GM08714 (cell line): ENCODE measurements at regions not wholly inside any gene's neighbourhood (a gene's known extent, or its start where the extent isn't known, plus 50 kb on each side); places are given as distances from the start of the nearest gene placed in this dataset.
"Not testable (repeated sequence)": the region's sequence is repeated elsewhere in the genome, so short reads cannot be mapped to it uniquely, and the experiment has no call there.

ENCODE experiments used
- H3K4me3 ChIP-seq: fragments of 200-500 bp; sonication (Bioruptor generic); 2 replicates; pipeline ENCODE4 v1.5.1; 2014; ENCODE audit warnings: mild to moderate bottlenecking, low read length, inconsistent platforms
- ZNF274 ChIP-seq: IDR thresholded peaks from 2 replicates; pipeline ENCODE4 v1.6.1; 2012; ENCODE audit warnings: mild to moderate bottlenecking, low read depth, low read length

- TF ChIP-seq ZNF274: no peak
These were observed 67.5 kb upstream of the FAM241A start for GRCh38 chr4:112077743-112078142.

GRCh38 chr4:112082954-112083586, 62.2 kb upstream of the FAM241A start:
- no peak overlapping the region for H3K4me3 ChIP-seq
- no peak for TF ChIP-seq ZNF274

More at GRCh38 chr4:112077743-112078142, 67.5 kb upstream of the FAM241A start:
- H3K4me3 ChIP-seq: no peak overlapping the region

GRCh38 chr4:112083587-112084347, 61.5 kb upstream of the FAM241A start:
- TF ChIP-seq ZNF274: no peak
- no peak overlapping the region for H3K4me3 ChIP-seq

GRCh38 chr4:112085156-112086035, 59.9 kb upstream of the FAM241A start:
- no peak for TF ChIP-seq ZNF274
- no peak overlapping the region for H3K4me3 ChIP-seq

- H3K4me3 ChIP-seq: no peak overlapping the region
- TF ChIP-seq ZNF274: no peak
These were observed 59.2 kb upstream of the FAM241A start for GRCh38 chr4:112086036-112086434.

GRCh38 chr4:112086661-112087060, 58.6 kb upstream of the FAM241A start:
- not testable (repeated sequence) for H3K4me3 ChIP-seq

GRCh38 chr4:112092330-112092729, 52.9 kb upstream of the FAM241A start:
- H3K4me3 ChIP-seq: not testable (repeated sequence)

GRCh38 chr4:112093636-112094202, 51.5 kb upstream of the FAM241A start:
- TF ChIP-seq ZNF274: no peak
- H3K4me3 ChIP-seq: no peak overlapping the region

- no peak overlapping the region for H3K4me3 ChIP-seq
- no peak for TF ChIP-seq ZNF274
These were observed 50.9 kb upstream of the FAM241A start for GRCh38 chr4:112094330-112094729.
